Stomach (tissue), 4 donors: ENCODE measurements at regions not wholly inside any gene's neighbourhood (a gene's known extent, or its start where the extent isn't known, plus 50 kb on each side); places are given as distances from the start of the nearest gene placed in this dataset.

Experiments
- CTCF ChIP-seq, 7 experiments: fragments of 450-650 bp in 4 of 7; fragments of 200-600 bp in 3 of 7; sonication (generic) in 3 of 7; IDR thresholded peaks; one replicate each; pipeline ENCODE4 v1.5.1; 2016 to 2019; ENCODE audit warnings: antibody characterized with exemption in 7 of 7, control low read depth in 2 of 7, mild to moderate bottlenecking in 1 of 7
- EP300 ChIP-seq: sonication (generic); formaldehyde crosslinking; IDR thresholded peaks from one replicate; pipeline ENCODE4 v1.6.1; 2017; ENCODE audit warnings: antibody characterized with exemption
- POLR2A ChIP-seq, 4 donors: fragments of 450-650 bp; IDR thresholded peaks; one replicate each; pipeline ENCODE4 v1.6.1; 2016; ENCODE audit warnings: antibody characterized with exemption in 4 of 4, control low read depth in 2 of 4, mild to moderate bottlenecking in 1 of 4, moderate library complexity in 1 of 4
- POLR2AphosphoS5 ChIP-seq, 3 donors: sonication (generic); formaldehyde crosslinking; IDR thresholded peaks; one replicate each; pipeline ENCODE4 v1.6.1; 2016; ENCODE audit warnings: antibody characterized with exemption in 3 of 3

DNA sequence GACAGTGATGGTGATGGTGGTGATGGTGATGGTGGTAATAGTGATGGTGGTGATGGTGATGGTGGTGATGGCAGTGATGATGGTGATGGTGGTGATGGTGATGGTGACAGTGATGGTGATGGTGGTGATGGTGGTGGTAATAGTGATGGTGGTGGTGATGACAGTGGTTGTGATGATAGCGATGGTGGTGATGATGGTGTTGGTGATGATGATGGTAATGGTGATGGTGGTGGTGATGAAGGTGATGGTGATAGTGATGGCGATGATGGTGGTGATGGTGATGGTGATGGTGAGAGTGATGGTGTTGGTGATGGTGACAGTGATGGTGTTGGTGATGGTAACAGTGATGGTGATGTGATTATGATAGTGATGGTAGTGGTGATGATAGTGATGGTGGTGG lies 94.3 kb downstream of the ASB1 start:
- TF ChIP-seq POLR2AphosphoS5 (IDR thresholded peaks at IDR 0.05) (no peak), CTCF (IDR thresholded peaks at IDR 0.05) (no peak), POLR2A (IDR thresholded peaks at IDR 0.05) (no peak), EP300 (no peak)
